DND-41 (cell line): ENCODE measurements at regions not wholly inside any gene's neighbourhood (a gene's known extent, or its start where the extent isn't known, plus 50 kb on each side); places are given as distances from the start of the nearest gene placed in this dataset.
"Not testable (repeated sequence)": the region's sequence is repeated elsewhere in the genome, so short reads cannot be mapped to it uniquely, and the experiment has no call there.

Experiments used
- EZH2 ChIP-seq: IDR thresholded peaks from 3 replicates; pipeline ENCODE4 v1.6.1; 2012; ENCODE audit warnings: borderline replicate concordance, low read depth, mild to moderate bottlenecking, moderate library complexity, low read length, inconsistent platforms; ENCODE audit not compliant: severe bottlenecking
- TF ChIP-seq, protein P1 (sequence below): IDR thresholded peaks from 2 replicates; pipeline ENCODE4 v1.5.1; 2012; ENCODE audit warnings: borderline replicate concordance, low read length, moderate library complexity, mild to moderate bottlenecking; ENCODE audit not compliant: poor library complexity, severe bottlenecking; ENCODE audit errors: extremely low read depth

DNA sequence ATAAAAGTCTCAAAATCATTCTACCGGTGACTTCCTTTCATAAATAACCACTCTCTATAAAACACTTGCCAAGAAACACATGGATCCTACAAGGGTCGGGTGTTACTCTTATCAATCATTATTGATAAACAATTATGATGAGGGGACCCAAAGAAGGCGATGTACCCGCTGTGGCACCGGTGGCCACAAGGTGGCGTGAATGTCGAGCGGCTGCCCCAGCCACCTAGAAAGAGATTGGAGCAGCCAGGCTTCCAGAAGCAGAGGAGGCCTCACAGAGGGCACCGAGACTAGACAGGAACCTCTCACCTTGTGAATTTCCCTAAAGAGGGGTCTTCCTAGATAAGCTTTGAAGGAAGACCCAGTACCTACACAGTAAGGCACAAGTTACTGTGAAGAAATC, 80.5 kb upstream of the GOLGA6L6 start:
- TF ChIP-seq, protein P1, sequence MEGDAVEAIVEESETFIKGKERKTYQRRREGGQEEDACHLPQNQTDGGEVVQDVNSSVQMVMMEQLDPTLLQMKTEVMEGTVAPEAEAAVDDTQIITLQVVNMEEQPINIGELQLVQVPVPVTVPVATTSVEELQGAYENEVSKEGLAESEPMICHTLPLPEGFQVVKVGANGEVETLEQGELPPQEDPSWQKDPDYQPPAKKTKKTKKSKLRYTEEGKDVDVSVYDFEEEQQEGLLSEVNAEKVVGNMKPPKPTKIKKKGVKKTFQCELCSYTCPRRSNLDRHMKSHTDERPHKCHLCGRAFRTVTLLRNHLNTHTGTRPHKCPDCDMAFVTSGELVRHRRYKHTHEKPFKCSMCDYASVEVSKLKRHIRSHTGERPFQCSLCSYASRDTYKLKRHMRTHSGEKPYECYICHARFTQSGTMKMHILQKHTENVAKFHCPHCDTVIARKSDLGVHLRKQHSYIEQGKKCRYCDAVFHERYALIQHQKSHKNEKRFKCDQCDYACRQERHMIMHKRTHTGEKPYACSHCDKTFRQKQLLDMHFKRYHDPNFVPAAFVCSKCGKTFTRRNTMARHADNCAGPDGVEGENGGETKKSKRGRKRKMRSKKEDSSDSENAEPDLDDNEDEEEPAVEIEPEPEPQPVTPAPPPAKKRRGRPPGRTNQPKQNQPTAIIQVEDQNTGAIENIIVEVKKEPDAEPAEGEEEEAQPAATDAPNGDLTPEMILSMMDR, result not testable (repeated sequence)
- not testable (repeated sequence) for TF ChIP-seq EZH2
